WERI-Rb-1 (cell line): ENCODE measurements at regions not wholly inside any gene's neighbourhood (a gene's known extent, or its start where the extent isn't known, plus 50 kb on each side); places are given as distances from the start of the nearest gene placed in this dataset.

Source experiments
- DNase-seq: peaks from one replicate; pipeline ENCODE4 v3.0.0-alpha.2; 2020
- H3K27ac ChIP-seq: fragments of 250-450 bp; sonication (Bioruptor Pico); 2 replicates; pipeline ENCODE4 v1.5.1; 2020; ENCODE audit warnings: mild to moderate bottlenecking, moderate library complexity
- H3K27me3 ChIP-seq: fragments of 250-450 bp; sonication (Bioruptor Pico); 2 replicates; pipeline ENCODE4 v1.5.1; 2021; ENCODE audit warnings: mild to moderate bottlenecking, low read depth, moderate library complexity; ENCODE audit not compliant: insufficient read depth, severe bottlenecking
- H3K36me3 ChIP-seq: fragments of 250-450 bp; sonication (Bioruptor Pico); 2 replicates; pipeline ENCODE4 v1.5.1; 2020; ENCODE audit warnings: mild to moderate bottlenecking, moderate library complexity
- H3K4me3 ChIP-seq: 2 replicates; pipeline ENCODE4 v1.5.1; 2011; ENCODE audit warnings: low read depth, mild to moderate bottlenecking, control low read depth, low read length
- H3K9me3 ChIP-seq: fragments of 250-450 bp; sonication (Bioruptor Pico); 2 replicates; pipeline ENCODE4 v1.5.1; 2021; ENCODE audit warnings: mild to moderate bottlenecking, moderate library complexity; ENCODE audit not compliant: severe bottlenecking
- TF ChIP-seq, protein P1 (sequence below): IDR thresholded peaks from 2 replicates; pipeline ENCODE4 v1.5.1; 2011; ENCODE audit warnings: low read depth, mild to moderate bottlenecking, control low read depth, inconsistent platforms, low read length

- peaks cover 3% of the 10 kb centered on the region for H3K9me3 ChIP-seq
Observed at GRCh38 chr6:164570801-164571200, 738.6 kb downstream of the C6orf118 start.

GRCh38 chr6:164569509-164569908, 739.9 kb downstream of the C6orf118 start:
- Histone ChIP-seq H3K4me3 (no peak overlapping the region), H3K27ac (no peak overlapping the region), H3K36me3 (no peaks in the 10 kb centered on the region), H3K27me3 (no peaks in the 10 kb centered on the region), H3K9me3 (peaks cover 3% of the 10 kb centered on the region)
- DNase-seq, result no peak
- TF ChIP-seq, protein P1, sequence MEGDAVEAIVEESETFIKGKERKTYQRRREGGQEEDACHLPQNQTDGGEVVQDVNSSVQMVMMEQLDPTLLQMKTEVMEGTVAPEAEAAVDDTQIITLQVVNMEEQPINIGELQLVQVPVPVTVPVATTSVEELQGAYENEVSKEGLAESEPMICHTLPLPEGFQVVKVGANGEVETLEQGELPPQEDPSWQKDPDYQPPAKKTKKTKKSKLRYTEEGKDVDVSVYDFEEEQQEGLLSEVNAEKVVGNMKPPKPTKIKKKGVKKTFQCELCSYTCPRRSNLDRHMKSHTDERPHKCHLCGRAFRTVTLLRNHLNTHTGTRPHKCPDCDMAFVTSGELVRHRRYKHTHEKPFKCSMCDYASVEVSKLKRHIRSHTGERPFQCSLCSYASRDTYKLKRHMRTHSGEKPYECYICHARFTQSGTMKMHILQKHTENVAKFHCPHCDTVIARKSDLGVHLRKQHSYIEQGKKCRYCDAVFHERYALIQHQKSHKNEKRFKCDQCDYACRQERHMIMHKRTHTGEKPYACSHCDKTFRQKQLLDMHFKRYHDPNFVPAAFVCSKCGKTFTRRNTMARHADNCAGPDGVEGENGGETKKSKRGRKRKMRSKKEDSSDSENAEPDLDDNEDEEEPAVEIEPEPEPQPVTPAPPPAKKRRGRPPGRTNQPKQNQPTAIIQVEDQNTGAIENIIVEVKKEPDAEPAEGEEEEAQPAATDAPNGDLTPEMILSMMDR, result no peak

More at GRCh38 chr6:164570801-164571200, 738.6 kb downstream of the C6orf118 start:
- H3K27ac ChIP-seq, result no peak overlapping the region
- no peak for DNase-seq
- no peaks in the 10 kb centered on the region for H3K27me3 ChIP-seq
- H3K36me3 ChIP-seq, result no peaks in the 10 kb centered on the region
- TF ChIP-seq, protein P1, result no peak
- no peak overlapping the region for H3K4me3 ChIP-seq

DNA sequence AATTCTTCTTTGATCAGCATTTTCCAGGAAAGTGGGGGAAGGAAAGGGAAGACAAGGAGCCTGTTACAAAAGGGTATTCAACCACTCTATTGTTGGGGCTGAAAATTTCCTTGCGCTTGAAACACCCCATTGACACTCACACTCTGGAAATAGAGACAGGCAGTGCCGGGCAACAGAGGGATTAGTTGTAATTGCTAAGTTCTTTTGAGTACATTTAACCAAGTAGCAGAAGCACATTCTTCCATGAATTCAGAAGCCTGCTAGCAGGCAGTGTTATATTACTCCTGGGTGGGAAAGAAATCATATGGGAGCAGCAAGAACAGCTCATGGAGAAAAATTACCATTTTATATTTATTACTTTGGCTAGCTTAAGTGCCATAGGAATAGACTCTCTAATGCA, 745.5 kb downstream of the C6orf118 start:
- Histone ChIP-seq H3K27ac (no peak overlapping the region), H3K4me3 (no peak overlapping the region), H3K27me3 (no peaks in the 10 kb centered on the region), H3K9me3 (peaks cover 13% of the 10 kb centered on the region), H3K36me3 (no peaks in the 10 kb centered on the region)
- no peak for DNase-seq
- TF ChIP-seq, protein P1, result no peak

DNA sequence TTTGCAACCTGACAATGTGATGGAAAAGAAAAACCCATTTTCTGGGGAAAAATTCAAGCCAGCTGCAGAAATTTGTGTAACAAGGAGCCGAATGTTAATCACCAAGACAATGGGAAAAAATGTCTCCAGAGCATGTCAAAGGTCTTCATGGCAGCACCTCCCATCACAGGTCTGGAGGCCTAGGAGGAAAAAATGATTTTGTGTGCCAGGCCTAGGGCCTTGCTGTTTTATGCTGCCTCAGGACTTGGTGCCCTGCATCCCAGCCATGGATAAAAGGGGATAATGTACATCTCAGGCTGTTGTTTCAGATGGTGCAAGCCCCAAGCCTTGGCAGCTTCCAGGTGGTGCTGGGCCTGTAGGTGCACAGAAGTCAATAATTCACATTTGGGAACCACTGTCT, 747.7 kb downstream of the C6orf118 start:
- Histone ChIP-seq H3K27me3 (no peaks in the 10 kb centered on the region), H3K27ac (no peak overlapping the region), H3K9me3 (peaks cover 13% of the 10 kb centered on the region), H3K4me3 (no peak overlapping the region), H3K36me3 (no peaks in the 10 kb centered on the region)
- no peak for DNase-seq
- TF ChIP-seq, protein P1, result no peak

GRCh38 chr6:164554700-164555476, 754.5 kb downstream of the C6orf118 start:
- Histone ChIP-seq H3K9me3 (no peaks in the 10 kb centered on the region), H3K4me3 (no peak overlapping the region), H3K27ac (no peak overlapping the region), H3K27me3 (no peaks in the 10 kb centered on the region), H3K36me3 (no peaks in the 10 kb centered on the region)
- no peak for DNase-seq
- TF ChIP-seq, protein P1, result no peak

GRCh38 chr6:164554226-164554625, 755.2 kb downstream of the C6orf118 start:
- Histone ChIP-seq H3K4me3 (no peak overlapping the region), H3K27ac (no peak overlapping the region), H3K9me3 (no peaks in the 10 kb centered on the region), H3K27me3 (no peaks in the 10 kb centered on the region), H3K36me3 (no peaks in the 10 kb centered on the region)
- DNase-seq, result no peak
- TF ChIP-seq, protein P1, result no peak
